ENCODE measurements at regions not wholly inside any gene's neighbourhood (a gene's known extent, or its start where the extent isn't known, plus 50 kb on each side); places are given as distances from the start of the nearest gene placed in this dataset.

GRCh38 chr2:196356332-196356731 is 185.0 kb upstream of the STK17B start:
- DNase-seq (ENCODE audit: low read depth), result no peak

DNA sequence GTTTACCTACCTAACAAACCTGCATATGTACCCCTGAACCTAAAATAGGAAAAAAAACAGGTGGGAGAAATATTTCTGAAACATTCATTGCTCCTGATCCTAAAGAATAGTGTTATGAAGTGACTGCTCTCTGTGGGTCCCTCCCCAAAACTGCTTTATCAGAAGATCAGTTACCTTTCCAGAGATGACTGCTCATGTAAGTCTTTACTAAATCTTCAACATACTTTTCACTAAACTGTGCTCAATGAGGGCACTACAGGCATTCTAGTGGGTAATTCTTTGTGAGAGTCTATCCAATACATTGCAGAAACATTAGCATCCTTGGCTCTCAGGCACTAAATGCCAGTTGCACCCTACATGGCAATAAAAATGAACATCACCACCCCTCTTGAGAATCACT is 189.3 kb upstream of the STK17B start:
- no peak for DNase-seq (ENCODE audit: low read depth)

- DNase-seq (ENCODE audit: low read depth), result no peak
Measured at GRCh38 chr2:196361606-196362326, 190.4 kb upstream of the STK17B start.

DNA sequence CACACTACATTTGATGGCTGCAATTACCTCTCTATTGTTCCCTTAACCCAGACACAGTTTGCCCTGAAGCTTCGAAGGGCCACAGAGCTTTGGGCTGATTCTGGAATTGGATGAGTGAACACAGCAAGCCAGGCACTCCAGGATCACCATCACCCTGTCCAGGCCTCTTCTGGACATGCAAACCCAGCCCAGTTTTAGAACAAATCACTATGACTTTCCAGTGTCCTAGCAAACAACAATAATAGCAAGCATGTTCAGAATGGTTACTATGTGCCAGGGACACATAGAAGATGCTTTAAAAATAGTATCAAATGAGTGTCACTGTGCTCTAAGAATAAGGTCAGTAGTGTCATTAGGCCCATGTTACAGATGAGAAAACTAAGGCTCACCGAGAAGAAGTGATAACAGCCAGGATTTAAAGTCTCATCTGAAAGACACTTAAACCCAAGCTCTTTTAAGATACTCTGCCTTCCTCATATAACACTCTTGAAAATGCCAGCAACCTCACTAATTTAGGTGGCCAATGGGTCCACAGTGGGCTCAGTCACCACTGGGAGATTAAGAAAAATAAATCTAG is 191.7 kb upstream of the STK17B start:
- no peak for DNase-seq (ENCODE audit: low read depth)

DNA sequence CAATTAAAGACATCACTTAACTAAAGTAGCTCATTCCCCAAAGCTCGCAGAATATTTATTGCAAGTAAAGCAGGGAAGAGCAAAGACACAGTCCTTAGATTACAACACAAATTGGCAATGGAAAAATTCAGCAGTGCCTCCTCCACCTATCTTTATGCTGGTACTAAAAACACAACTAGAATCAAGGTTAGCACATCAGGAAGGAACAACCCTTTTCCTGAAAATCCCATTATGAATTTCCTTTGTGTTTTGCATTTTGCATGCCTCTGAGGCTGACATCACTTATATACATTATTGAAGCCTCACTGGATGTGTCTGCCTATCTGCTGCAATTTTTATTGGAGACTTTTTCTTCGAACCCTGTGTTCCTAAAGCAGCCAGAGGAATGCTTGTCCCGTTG is 193.8 kb upstream of the STK17B start:
- DNase-seq (ENCODE audit: low read depth), result no peak

GRCh38 chr2:196365923-196366322 is 194.5 kb upstream of the STK17B start:
- DNase-seq (ENCODE audit: low read depth), result no peak

- DNase-seq (ENCODE audit: low read depth), result no peak
Measured at GRCh38 chr2:196367633-196368032, 196.3 kb upstream of the STK17B start.

DNA sequence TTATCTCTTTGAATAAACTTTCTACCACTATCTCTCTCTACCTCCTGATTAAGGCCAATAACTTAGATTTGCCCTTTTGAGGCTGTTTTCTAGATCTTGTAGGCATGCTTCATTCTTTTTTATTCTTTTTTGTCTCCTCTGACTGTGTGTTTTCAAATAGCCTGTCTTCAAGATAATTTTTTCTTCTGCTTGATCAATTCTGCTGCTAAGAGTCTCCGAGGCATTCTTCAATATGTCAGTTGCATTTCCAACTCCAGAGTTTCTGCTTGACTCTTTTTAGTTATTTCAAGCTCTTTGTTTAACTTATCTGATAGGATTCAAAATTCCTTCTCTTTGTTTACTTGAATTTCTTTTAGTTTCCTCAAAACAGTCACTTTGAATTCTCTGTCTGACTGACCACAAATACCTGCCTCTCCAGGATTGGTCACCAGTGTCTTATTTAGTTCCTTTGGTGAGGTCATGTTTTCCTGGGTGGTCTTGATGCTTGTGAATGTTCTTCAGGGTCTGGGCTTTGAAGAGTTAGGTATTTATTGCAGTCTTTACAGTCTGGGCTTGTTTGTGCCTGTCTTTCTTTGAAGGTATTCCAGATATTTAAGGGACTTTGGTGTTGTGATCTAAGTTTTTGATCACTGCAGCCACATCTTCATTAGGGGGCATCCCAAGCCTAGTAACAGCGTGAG is 197.3 kb upstream of the STK17B start:
- DNase-seq (ENCODE audit: low read depth), result no peak

GRCh38 chr2:196369967-196370366 is 198.6 kb upstream of the STK17B start:
- no peak for DNase-seq (ENCODE audit: low read depth)

- DNase-seq (ENCODE audit: low read depth), result no peak
Measured at GRCh38 chr2:196370381-196370780, 199.0 kb upstream of the STK17B start.

DNA sequence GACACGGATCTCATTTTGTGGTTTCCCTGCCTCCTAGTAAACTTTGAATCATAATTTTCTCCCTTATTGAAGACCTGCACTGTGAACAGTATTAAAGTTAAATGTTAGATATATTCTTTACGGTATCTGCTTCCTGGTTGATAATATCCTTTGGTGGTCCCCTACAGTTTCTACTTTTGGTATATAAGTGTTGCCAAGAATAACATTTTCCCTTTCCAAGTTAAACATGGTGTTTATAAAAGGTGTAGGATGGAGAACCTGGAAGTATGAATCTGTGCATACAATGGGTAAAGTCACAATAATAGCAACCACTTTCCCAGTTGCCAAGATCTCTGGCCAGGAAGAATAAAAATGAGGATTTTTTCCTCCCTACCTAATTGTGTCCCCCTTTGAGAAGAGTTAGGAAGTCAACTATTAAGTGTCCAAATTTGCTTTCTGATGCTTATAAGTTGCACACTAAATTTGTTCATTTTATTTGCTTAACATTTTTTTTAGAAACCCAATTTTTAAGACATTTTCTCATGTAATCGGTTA is 201.0 kb upstream of the STK17B start:
- no peak for DNase-seq (ENCODE audit: low read depth)

DNA sequence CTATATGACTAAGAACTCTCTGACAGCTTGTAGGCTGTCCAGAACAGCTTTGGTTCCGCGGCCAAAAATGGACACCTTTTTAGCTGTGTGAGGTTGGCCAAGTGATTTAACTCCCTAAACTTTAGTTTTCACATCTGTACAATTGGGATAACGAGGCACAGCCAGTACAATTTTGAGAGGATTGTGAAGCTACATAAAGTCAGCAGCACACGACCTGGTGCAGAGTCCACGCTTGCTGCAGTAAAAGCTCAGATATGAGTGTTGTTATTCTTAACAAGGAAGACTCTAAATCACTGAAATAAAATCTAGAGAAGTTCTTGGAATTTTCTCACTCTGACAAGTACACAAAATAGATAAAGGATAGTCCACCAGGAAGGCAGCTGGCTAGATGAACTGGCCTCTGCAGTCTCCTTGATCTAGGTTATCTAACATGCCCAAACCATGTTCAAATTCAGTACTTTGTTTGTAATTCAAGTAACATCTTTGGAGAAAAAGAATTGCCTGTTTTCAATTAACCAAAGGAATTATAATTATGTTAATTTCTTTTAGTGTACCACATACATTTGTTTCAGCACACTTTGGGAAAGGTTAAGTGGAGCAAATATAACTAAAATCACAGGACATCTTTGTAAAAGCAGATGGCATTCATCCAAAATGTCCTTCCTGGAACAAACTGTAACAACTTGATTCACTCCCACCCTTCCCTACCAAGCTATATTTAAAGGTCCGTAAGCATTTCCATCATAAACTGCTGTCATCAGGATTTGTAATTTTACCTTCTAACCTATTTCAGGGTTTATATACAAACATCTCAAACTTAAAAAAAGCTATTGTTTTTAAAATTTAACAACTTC is 201.7 kb upstream of the STK17B start:
- no peak for DNase-seq (ENCODE audit: low read depth)

DNA sequence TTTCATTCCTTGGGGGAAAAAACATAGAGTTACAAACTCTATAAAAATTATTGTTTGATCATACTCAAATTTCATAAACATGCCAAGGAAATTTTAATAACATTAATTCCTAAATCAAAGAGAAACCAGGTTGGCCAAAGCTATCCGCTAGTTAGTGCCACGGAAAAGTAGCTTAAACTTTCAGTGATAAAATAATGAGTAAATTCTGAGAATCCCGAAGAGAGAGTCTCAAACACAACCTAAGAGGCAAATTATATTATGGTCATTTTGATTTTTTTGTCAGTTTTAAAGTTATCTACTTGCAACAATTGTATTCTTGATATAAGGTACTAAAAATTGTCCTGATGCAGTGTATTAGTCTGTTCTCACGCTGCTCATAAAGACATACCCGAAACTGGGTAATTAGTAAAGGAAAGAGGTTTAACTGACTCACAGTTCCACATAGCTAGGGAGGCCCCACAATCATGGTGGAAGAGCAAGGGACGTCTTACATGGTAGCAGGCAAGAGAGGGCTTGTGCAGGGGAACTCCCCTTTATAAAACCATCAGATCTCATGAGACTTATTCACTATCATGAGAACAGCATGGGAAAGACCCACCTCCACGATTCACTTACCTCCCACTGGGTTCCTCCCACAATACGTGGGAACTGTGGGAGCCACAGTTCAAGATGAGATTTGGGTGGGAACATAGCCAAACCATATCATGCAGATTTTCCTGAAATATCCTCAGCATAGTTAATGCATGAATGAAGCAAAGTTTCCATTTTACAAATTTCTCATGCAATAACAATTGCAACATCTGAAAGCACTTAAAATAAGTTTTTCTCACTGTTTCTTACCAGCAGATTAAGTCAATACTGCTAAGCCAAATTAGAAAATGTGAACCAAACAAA is 205.9 kb upstream of the STK17B start:
- DNase-seq (ENCODE audit: low read depth), result no peak

- no peak for DNase-seq (ENCODE audit: low read depth)
Measured at GRCh38 chr2:196379600-196379999, 208.2 kb upstream of the STK17B start.

GRCh38 chr2:196380098-196380497 is 208.7 kb upstream of the STK17B start:
- DNase-seq (ENCODE audit: low read depth), result no peak

DNA sequence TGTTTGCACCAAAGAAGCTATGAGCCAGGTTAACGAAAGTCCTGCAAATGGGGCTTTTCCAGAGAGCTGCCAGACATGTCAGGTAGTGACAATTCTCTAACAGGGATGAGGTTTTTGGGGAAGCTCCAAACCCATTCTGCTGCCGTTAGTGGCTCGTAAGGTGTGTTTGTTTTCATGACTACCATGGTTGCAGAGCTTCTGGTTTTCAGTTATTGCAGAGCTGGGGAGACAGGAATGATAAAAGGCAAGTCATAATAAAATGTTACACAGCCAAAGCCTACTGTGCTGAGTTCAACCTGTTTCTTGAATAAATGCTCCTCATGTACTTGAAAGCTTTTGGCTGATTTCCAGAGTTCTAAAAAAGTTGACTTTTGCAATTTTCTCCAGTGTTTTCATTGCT is 209.2 kb upstream of the STK17B start:
- no peak for DNase-seq (ENCODE audit: low read depth)

DNA sequence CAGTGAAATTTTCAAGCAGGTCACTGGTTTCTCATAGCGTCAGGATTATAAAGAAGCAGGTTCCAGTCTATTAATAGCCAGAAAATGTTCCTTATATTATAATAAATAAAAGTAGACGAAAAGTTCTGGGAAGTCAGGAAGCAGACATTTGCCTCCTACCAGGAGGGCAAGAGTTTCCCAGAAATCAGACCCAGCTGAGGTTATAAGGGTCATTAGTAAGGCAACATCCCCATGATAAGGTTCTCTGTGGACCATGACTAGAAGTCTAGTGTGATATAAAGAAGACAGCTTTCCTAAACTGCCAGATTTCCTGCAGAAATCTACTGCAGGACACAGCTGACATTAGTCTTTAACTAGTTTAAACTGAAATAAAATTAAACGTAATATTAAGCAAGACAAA is 210.1 kb upstream of the STK17B start:
- no peak for DNase-seq (ENCODE audit: low read depth)

DNA sequence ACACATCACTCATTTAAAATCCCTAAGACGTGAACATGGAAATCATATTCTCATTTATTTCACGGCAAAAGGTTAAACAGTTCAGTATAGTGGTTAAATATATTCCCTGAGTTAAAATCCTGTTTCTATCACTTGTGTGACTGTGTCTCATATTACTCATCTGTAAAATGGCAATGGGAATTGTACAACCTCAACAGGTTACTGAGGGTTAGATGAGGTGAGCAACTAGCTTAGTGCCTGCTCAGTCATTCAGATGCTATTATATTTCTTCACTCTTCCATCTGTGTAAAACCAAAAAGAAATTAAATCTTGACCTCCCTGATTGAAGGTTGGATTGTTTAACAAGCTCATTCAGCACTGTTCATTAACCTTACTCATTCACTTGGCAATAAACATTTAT is 212.4 kb upstream of the STK17B start:
- no peak for DNase-seq (ENCODE audit: low read depth)

DNA sequence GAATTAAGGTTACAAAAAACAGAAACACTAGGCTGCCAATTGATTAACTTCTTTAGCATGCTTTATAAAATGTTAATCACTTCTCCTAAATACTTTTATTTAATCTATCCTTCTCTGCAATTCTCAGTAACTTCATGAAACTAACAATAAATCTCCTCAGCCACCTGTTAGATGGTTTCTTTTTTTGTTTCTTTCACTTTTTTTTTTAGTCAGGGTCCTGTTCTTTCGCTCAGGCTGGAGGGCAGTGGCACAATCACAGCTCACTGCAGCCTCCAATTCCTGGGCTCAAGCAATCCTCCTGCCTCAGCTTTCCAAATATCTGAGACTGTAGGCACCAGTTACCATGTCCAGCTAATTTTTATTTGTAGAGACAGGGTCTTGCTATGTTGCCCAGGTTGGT is 213.4 kb upstream of the STK17B start:
- DNase-seq (ENCODE audit: low read depth), result no peak

DNA sequence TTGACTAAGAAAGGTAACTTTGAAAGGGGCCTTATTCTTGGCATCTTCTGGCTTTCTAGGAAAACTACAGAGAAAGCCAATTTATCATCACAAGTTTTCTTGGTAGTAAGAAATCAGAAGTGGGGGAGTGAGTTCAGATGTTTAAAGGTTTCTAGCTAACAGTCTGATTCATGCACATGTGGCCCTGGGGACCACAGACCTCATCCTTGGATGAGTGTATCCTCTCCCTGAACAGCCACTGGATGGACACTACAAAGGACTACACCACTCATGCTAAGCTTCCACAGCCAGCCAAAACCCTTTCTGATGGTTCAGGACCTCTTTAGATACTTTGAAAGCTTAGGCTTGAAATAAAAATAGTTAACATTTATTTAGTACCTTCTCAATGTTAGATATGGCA is 218.3 kb upstream of the STK17B start:
- DNase-seq (ENCODE audit: low read depth), result no peak
